Motor neuron (in vitro differentiated cells): ENCODE measurements at regions not wholly inside any gene's neighbourhood (a gene's known extent, or its start where the extent isn't known, plus 50 kb on each side); places are given as distances from the start of the nearest gene placed in this dataset.
A peak's percentile ranks its signal among the peaks of the same experiment; 100 is the strongest.

ENCODE experiments used
- ATAC-seq, 8 experiments: fragments of 200-7000 bp; cut with Tn5 transposase; replicated peaks in 6 of 8; 2 replicates each; pipeline ENCODE4 v1.8.0; 2021; ENCODE audit warnings: mild to moderate bottlenecking in 8 of 8, moderate library complexity in 8 of 8
- H3K27ac ChIP-seq, 2 donors: fragments of 250-450 bp; sonication (Bioruptor Pico); 2 replicates each; pipeline ENCODE4 v1.9.0; 2021; ENCODE audit warnings: antibody characterized with exemption in 2 of 2, mild to moderate bottlenecking in 2 of 2, moderate library complexity in 1 of 2
- H3K4me1 ChIP-seq, 2 donors: fragments of 250-450 bp; sonication (Bioruptor Pico); replicated peaks in 1 of 2; 2 replicates each; pipeline ENCODE4 v1.6.1; 2021; ENCODE audit warnings: antibody characterized with exemption in 2 of 2, mild to moderate bottlenecking in 2 of 2, moderate library complexity in 1 of 2
- H3K4me3 ChIP-seq, 5 donors: fragments of 250-450 bp; sonication (Bioruptor Pico); 2 replicates each; pipeline ENCODE4 v1.9.0; 2021; ENCODE audit warnings: antibody characterized with exemption in 5 of 5, mild to moderate bottlenecking in 5 of 5, moderate library complexity in 4 of 5
- WGBS, 10 experiments: fragments of 450-650 bp; shearing (Covaris generic); methylation state at CpG; one replicate each; pipeline ENCODE4 v1.0.0; 2022; 5-methylcytosine and 5-hydroxymethylcytosine counted together
- in situ Hi-C, 9 experiments: fragments of 400-800 bp; cut with MboI; loops; one replicate each; pipeline ENCODE4 v1.15.0; 2021; ENCODE audit warnings: low sequenced_read_pairs in 9 of 9, low pct_unique_long_range_greater_than_20kb in 2 of 9; ENCODE audit not compliant: unreplicated experiment in 9 of 9

- no peak for ATAC-seq
- H3K27ac ChIP-seq, result no peak overlapping the region
- WGBS, 10 experiments, result 0 to 92% (median 43%) methylated on average over 1 to 5 of the region's 6 CpGs; no CpG with 5 or more reads in 1 of the 10 experiments
- no peak overlapping the region for H3K4me3 ChIP-seq
- no peaks in the 10 kb centered on the region for H3K4me1 ChIP-seq
- in situ Hi-C loops, result no loop called here
These were observed 64.3 kb upstream of the SIRPG start for GRCh38 chr20:1721687-1722512.

- in situ Hi-C loops, result no loop called here
- H3K4me3 ChIP-seq, result no peak overlapping the region
- ATAC-seq, result no peak
- H3K4me1 ChIP-seq, result no peaks in the 10 kb centered on the region
- WGBS, 10 experiments, result 0 to 93% (median 59%) methylated on average over 1 to 5 of the region's 5 CpGs; no CpG with 5 or more reads in 1 of the 10 experiments
- H3K27ac ChIP-seq, result no peak overlapping the region
These were observed 63.4 kb upstream of the SIRPG start for GRCh38 chr20:1720845-1721475.

GRCh38 chr20:1720226-1720625, 62.6 kb upstream of the SIRPG start:
- Histone ChIP-seq H3K4me3 (no peak overlapping the region), H3K4me1 (no peaks in the 10 kb centered on the region), H3K27ac (no peak overlapping the region)
- in situ Hi-C loops, result no loop called here
- 53 to 100% (median 88%) methylated on average over 1 to 4 of the region's 4 CpGs; no CpG with 5 or more reads in 4 of the 10 experiments for WGBS, 10 experiments
- ATAC-seq, result no peak

- WGBS, 10 experiments, result 0 to 100% (median 49%) methylated on average over 1 to 7 of the region's 8 CpGs; no CpG with 5 or more reads in 2 of the 10 experiments
- Histone ChIP-seq H3K27ac (no peak overlapping the region), H3K4me1 (no peaks in the 10 kb centered on the region), H3K4me3 (no peak overlapping the region)
- in situ Hi-C loops, result no loop called here
- ATAC-seq, result peak in 2 of 8 experiments; percentile 96 to 97
These were observed 61.2 kb upstream of the SIRPG start for GRCh38 chr20:1718604-1719384.

GRCh38 chr20:1712634-1713624, 55.4 kb upstream of the SIRPG start:
- Histone ChIP-seq H3K4me1 (no peaks in the 10 kb centered on the region), H3K27ac (no peak overlapping the region), H3K4me3 (no peak overlapping the region)
- in situ Hi-C loops, result no loop called here
- ATAC-seq, result no peak
- whole genome bisulfite sequencing, 10 experiments, result 15 to 100% (median 81%) methylated on average over 1 to 4 of the region's 4 CpGs; no CpG with 5 or more reads in 2 of the 10 experiments

- ATAC-seq, result no peak
- in situ Hi-C loops, result no loop called here
- Histone ChIP-seq H3K27ac (no peak overlapping the region), H3K4me1 (no peaks in the 10 kb centered on the region), H3K4me3 (no peak overlapping the region)
- WGBS, 10 experiments, result 0 to 92% (median 85%) methylated on average over 1 to 13 of the region's 14 CpGs; no CpG with 5 or more reads in 2 of the 10 experiments
These were observed 54.4 kb upstream of the SIRPG start for GRCh38 chr20:1711826-1712601.

GRCh38 chr20:1711266-1711665, 53.7 kb upstream of the SIRPG start:
- 65 to 100% (median 88%) methylated on average over 2 to 11 of the region's 11 CpGs; no CpG with 5 or more reads in 1 of the 10 experiments for WGBS, 10 experiments
- H3K27ac ChIP-seq, result no peak overlapping the region
- ATAC-seq, result no peak
- H3K4me1 ChIP-seq, result no peaks in the 10 kb centered on the region
- in situ Hi-C loops, result no loop called here
- H3K4me3 ChIP-seq, result no peak overlapping the region

- H3K27ac ChIP-seq, result no peak overlapping the region
- in situ Hi-C loops, result no loop called here
- H3K4me1 ChIP-seq, result no peaks in the 10 kb centered on the region
- 0 to 72% (median 12%) methylated on average over 1 to 7 of the region's 7 CpGs; no CpG with 5 or more reads in 3 of the 10 experiments for WGBS, 10 experiments
- no peak for ATAC-seq
- no peak overlapping the region for H3K4me3 ChIP-seq
These were observed 52.9 kb upstream of the SIRPG start for GRCh38 chr20:1710484-1710883.

- no peaks in the 10 kb centered on the region for H3K4me1 ChIP-seq
- no peak overlapping the region for H3K4me3 ChIP-seq
- in situ Hi-C loops, result no loop called here
- no peak overlapping the region for H3K27ac ChIP-seq
- 8 to 100% (median 58%) methylated on average over 1 to 4 of the region's 6 CpGs; no CpG with 5 or more reads in 4 of the 10 experiments for WGBS, 10 experiments
- no peak for ATAC-seq
These were observed 50.2 kb upstream of the SIRPG start for GRCh38 chr20:1707588-1708449.
